GM23338 (cell line): ENCODE measurements at regions not wholly inside any gene's neighbourhood (a gene's known extent, or its start where the extent isn't known, plus 50 kb on each side); places are given as distances from the start of the nearest gene placed in this dataset.

Experiments
- ATAC-seq: fragments of 200-7000 bp; cut with Tn5 transposase; 3 replicates; pipeline ENCODE4 v1.9.1; 2020
- DNase-seq: peaks from one replicate; pipeline ENCODE4 v3.0.0-alpha.2; 2015; ENCODE audit warnings: low spot score
- H2AFZ ChIP-seq: fragments of 200-600 bp; sonication (generic); 2 replicates; pipeline ENCODE4 v1.8.0; 2016; ENCODE audit warnings: antibody characterized with exemption, mild to moderate bottlenecking, moderate library complexity
- H3F3A ChIP-seq: fragments of 200-600 bp; sonication (generic); replicated peaks from 2 replicates; pipeline ENCODE4 v1.8.0; 2017; ENCODE audit warnings: antibody characterized with exemption, mixed run types, low read depth
- H3K27ac ChIP-seq: fragments of 200-600 bp; sonication (generic); 2 replicates; pipeline ENCODE4 v1.6.1; 2016; ENCODE audit warnings: low read depth
- H3K27me3 ChIP-seq: fragments of 200-600 bp; sonication (generic); 2 replicates; pipeline ENCODE4 v1.8.0; 2016; ENCODE audit warnings: mild to moderate bottlenecking, mixed run types, moderate library complexity; ENCODE audit not compliant: insufficient read depth
- H3K36me3 ChIP-seq: fragments of 200-600 bp; sonication (generic); 2 replicates; pipeline ENCODE4 v1.8.0; 2016; ENCODE audit warnings: mild to moderate bottlenecking; ENCODE audit not compliant: insufficient read depth
- H3K4me1 ChIP-seq: fragments of 200-600 bp; sonication (generic); 2 replicates; pipeline ENCODE4 v1.8.0; 2016; ENCODE audit warnings: mild to moderate bottlenecking, moderate library complexity; ENCODE audit not compliant: insufficient read depth
- H3K4me2 ChIP-seq: fragments of 200-600 bp; sonication (generic); 2 replicates; pipeline ENCODE4 v1.7.1; 2017; ENCODE audit warnings: mixed run types
- H3K4me3 ChIP-seq: fragments of 200-600 bp; sonication (generic); 2 replicates; pipeline ENCODE4 v1.6.1; 2016; ENCODE audit warnings: mixed run types
- H3K79me2 ChIP-seq: fragments of 200-600 bp; sonication (generic); replicated peaks from 2 replicates; pipeline ENCODE4 v1.8.0; 2017; ENCODE audit warnings: mild to moderate bottlenecking; ENCODE audit not compliant: insufficient read depth
- H3K9me2 ChIP-seq: fragments of 200-600 bp; sonication (generic); 2 replicates; pipeline ENCODE4 v1.8.0; 2017; ENCODE audit not compliant: insufficient read depth
- H4K20me1 ChIP-seq: fragments of 200-600 bp; sonication (generic); replicated peaks from 2 replicates; pipeline ENCODE4 v1.8.0; 2017; ENCODE audit warnings: mild to moderate bottlenecking; ENCODE audit not compliant: insufficient read depth
- H3K27ac Mint-ChIP-seq: 2 replicates; pipeline ENCODE4 v1.8.0; 2020; ENCODE audit warnings: inconsistent platforms, mild to moderate bottlenecking, moderate library complexity, mixed read lengths
- H3K27me3 Mint-ChIP-seq: 3 replicates; pipeline ENCODE4 v1.8.0; 2022; ENCODE audit warnings: low read depth, mild to moderate bottlenecking, moderate library complexity, mixed read lengths, inconsistent platforms; ENCODE audit not compliant: insufficient read depth, poor library complexity
- H3K36me3 Mint-ChIP-seq: 3 replicates; pipeline ENCODE4 v1.8.0; 2021; ENCODE audit warnings: low read depth, mild to moderate bottlenecking, inconsistent platforms, moderate library complexity, mixed read lengths
- H3K4me1 Mint-ChIP-seq: 3 replicates; pipeline ENCODE4 v1.8.0; 2020; ENCODE audit warnings: mild to moderate bottlenecking, inconsistent platforms, mixed read lengths
- H3K4me3 Mint-ChIP-seq: 3 replicates; pipeline ENCODE4 v1.8.0; 2021; ENCODE audit warnings: moderate library complexity, mild to moderate bottlenecking, inconsistent platforms, mixed read lengths
- H3K9me3 Mint-ChIP-seq: 3 replicates; pipeline ENCODE4 v1.8.0; 2020; ENCODE audit warnings: moderate library complexity, mild to moderate bottlenecking, inconsistent platforms, mixed read lengths
- CREB1 ChIP-seq: fragments of 250-450 bp; sonication (Bioruptor Pico); IDR thresholded peaks from 2 replicates; pipeline ENCODE4 v1.5.0; 2020; ENCODE audit warnings: low read depth, mild to moderate bottlenecking, moderate library complexity
- POLR2AphosphoS5 ChIP-seq: IDR thresholded peaks from 2 replicates; pipeline ENCODE4 v1.6.1; 2016; ENCODE audit warnings: antibody characterized with exemption, low read depth
- ZNF114 ChIP-seq: fragments of 250-450 bp; sonication (Bioruptor Pico); IDR thresholded peaks from 2 replicates; pipeline ENCODE4 v1.5.0; 2020; ENCODE audit warnings: mild to moderate bottlenecking, moderate library complexity
- ZNF331 ChIP-seq: fragments of 250-450 bp; sonication (Bioruptor Pico); IDR thresholded peaks from 2 replicates; pipeline ENCODE4 v1.5.0; 2020; ENCODE audit warnings: low read depth, mild to moderate bottlenecking, moderate library complexity
- TF ChIP-seq, protein P1 (sequence below): fragments of 250-450 bp; sonication (Bioruptor Pico); IDR thresholded peaks from 2 replicates; pipeline ENCODE4 v1.5.0; 2020; ENCODE audit warnings: mild to moderate bottlenecking, moderate library complexity
- TF ChIP-seq, protein P2 (sequence below): IDR thresholded peaks from one replicate; pipeline ENCODE4 v1.6.1; 2018; ENCODE audit warnings: antibody characterized with exemption; ENCODE audit not compliant: unreplicated experiment

DNA sequence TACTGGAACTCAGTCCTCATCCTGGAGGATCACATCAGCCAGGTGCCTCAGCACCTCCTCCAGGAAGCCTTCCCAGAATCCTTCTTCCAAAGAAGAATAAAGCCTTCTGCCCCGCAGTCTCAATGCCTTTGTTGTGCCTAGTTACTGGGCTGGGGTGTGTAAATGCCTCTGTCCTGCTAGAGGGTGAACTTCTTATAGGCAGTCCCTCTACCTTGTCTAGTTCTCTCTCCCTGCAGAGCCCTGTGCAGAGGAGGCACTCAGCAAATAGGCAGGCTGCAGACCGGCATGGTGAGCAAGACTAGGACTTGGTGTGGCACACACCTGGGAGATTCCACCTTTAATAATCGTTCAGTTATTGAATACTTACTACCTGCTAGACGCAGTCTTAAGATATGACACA, 104.7 kb upstream of the PCBD1 start (continued):
- TF ChIP-seq, protein P1, sequence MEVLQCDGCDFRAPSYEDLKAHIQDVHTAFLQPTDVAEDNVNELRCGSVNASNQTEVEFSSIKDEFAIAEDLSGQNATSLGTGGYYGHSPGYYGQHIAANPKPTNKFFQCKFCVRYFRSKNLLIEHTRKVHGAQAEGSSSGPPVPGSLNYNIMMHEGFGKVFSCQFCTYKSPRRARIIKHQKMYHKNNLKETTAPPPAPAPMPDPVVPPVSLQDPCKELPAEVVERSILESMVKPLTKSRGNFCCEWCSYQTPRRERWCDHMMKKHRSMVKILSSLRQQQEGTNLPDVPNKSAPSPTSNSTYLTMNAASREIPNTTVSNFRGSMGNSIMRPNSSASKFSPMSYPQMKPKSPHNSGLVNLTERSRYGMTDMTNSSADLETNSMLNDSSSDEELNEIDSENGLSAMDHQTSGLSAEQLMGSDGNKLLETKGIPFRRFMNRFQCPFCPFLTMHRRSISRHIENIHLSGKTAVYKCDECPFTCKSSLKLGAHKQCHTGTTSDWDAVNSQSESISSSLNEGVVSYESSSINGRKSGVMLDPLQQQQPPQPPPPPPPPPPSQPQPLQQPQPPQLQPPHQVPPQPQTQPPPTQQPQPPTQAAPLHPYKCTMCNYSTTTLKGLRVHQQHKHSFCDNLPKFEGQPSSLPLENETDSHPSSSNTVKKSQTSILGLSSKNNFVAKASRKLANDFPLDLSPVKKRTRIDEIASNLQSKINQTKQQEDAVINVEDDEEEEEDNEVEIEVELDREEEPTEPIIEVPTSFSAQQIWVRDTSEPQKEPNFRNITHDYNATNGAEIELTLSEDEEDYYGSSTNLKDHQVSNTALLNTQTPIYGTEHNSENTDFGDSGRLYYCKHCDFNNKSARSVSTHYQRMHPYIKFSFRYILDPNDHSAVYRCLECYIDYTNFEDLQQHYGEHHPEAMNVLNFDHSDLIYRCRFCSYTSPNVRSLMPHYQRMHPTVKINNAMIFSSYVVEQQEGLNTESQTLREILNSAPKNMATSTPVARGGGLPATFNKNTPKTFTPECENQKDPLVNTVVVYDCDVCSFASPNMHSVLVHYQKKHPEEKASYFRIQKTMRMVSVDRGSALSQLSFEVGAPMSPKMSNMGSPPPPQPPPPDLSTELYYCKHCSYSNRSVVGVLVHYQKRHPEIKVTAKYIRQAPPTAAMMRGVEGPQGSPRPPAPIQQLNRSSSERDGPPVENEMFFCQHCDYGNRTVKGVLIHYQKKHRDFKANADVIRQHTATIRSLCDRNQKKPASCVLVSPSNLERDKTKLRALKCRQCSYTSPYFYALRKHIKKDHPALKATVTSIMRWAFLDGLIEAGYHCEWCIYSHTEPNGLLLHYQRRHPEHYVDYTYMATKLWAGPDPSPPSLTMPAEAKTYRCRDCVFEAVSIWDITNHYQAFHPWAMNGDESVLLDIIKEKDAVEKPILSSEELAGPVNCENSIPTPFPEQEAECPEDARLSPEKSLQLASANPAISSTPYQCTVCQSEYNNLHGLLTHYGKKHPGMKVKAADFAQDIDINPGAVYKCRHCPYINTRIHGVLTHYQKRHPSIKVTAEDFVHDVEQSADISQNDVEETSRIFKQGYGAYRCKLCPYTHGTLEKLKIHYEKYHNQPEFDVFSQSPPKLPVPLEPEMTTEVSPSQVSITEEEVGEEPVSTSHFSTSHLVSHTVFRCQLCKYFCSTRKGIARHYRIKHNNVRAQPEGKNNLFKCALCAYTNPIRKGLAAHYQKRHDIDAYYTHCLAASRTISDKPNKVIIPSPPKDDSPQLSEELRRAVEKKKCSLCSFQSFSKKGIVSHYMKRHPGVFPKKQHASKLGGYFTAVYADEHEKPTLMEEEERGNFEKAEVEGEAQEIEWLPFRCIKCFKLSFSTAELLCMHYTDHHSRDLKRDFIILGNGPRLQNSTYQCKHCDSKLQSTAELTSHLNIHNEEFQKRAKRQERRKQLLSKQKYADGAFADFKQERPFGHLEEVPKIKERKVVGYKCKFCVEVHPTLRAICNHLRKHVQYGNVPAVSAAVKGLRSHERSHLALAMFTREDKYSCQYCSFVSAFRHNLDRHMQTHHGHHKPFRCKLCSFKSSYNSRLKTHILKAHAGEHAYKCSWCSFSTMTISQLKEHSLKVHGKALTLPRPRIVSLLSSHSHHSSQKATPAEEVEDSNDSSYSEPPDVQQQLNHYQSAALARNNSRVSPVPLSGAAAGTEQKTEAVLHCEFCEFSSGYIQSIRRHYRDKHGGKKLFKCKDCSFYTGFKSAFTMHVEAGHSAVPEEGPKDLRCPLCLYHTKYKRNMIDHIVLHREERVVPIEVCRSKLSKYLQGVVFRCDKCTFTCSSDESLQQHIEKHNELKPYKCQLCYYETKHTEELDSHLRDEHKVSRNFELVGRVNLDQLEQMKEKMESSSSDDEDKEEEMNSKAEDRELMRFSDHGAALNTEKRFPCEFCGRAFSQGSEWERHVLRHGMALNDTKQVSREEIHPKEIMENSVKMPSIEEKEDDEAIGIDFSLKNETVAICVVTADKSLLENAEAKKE (CRISPR knock-in tag), result no peak
- TF ChIP-seq, protein P2, sequence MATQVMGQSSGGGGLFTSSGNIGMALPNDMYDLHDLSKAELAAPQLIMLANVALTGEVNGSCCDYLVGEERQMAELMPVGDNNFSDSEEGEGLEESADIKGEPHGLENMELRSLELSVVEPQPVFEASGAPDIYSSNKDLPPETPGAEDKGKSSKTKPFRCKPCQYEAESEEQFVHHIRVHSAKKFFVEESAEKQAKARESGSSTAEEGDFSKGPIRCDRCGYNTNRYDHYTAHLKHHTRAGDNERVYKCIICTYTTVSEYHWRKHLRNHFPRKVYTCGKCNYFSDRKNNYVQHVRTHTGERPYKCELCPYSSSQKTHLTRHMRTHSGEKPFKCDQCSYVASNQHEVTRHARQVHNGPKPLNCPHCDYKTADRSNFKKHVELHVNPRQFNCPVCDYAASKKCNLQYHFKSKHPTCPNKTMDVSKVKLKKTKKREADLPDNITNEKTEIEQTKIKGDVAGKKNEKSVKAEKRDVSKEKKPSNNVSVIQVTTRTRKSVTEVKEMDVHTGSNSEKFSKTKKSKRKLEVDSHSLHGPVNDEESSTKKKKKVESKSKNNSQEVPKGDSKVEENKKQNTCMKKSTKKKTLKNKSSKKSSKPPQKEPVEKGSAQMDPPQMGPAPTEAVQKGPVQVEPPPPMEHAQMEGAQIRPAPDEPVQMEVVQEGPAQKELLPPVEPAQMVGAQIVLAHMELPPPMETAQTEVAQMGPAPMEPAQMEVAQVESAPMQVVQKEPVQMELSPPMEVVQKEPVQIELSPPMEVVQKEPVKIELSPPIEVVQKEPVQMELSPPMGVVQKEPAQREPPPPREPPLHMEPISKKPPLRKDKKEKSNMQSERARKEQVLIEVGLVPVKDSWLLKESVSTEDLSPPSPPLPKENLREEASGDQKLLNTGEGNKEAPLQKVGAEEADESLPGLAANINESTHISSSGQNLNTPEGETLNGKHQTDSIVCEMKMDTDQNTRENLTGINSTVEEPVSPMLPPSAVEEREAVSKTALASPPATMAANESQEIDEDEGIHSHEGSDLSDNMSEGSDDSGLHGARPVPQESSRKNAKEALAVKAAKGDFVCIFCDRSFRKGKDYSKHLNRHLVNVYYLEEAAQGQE, result no peak

DNA sequence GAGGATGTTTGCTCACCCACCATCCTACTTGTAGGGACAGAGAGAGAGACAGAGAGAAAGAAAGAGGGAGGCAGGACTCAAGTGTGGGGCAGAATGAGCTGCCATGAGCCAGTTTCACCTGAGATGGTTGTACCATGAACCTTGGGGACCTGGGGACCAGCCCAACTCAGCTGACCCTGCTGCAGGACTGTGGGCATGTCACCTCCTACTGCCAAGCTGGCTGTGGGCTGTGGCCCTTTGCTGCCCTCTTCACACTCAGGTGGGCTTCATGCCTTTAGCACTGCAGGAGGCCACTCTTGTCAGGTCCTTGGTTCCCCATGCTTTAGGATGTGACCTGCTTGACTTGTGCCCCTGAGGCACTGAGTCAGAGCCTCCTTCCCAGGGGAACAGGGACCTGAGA, 108.2 kb upstream of the PCBD1 start:
- ATAC-seq (no peak), DNase-seq (no peak)
- Histone ChIP-seq H3K79me2 (no peaks in the 10 kb centered on the region), H3K27me3 (no peaks in the 10 kb centered on the region), H3K4me3 (no peak overlapping the region), H3K4me1 (no peaks in the 10 kb centered on the region), H2AFZ (no peak overlapping the region), H3K4me2 (no peak overlapping the region), H3K9me2 (peaks cover 6% of the 10 kb centered on the region; the same call in 1 of the 2 replicates), H3K36me3 (no peaks in the 10 kb centered on the region), H3K27ac (no peak overlapping the region), H3F3A (no peaks in the 10 kb centered on the region), H4K20me1 (no peaks in the 10 kb centered on the region)
- H3K36me3 Mint-ChIP-seq, result no peaks in the 10 kb centered on the region
- H3K4me1 Mint-ChIP-seq, result no peaks in the 10 kb centered on the region; the same call in 2 of the 3 replicates
- no peak overlapping the region for H3K4me3 Mint-ChIP-seq
- peaks cover 4% of the 10 kb centered on the region for H3K27me3 Mint-ChIP-seq
- no peak overlapping the region for H3K27ac Mint-ChIP-seq
- peaks cover 4% of the 10 kb centered on the region for H3K9me3 Mint-ChIP-seq
- TF ChIP-seq, protein P1 (CRISPR knock-in tag), result no peak
- TF ChIP-seq POLR2AphosphoS5 (no peak), ZNF114 (CRISPR knock-in tag) (no peak), CREB1 (no peak), ZNF331 (no peak)
